ENCODE measurements at regions not wholly inside any gene's neighbourhood (a gene's known extent, or its start where the extent isn't known, plus 50 kb on each side); places are given as distances from the start of the nearest gene placed in this dataset.

DNA sequence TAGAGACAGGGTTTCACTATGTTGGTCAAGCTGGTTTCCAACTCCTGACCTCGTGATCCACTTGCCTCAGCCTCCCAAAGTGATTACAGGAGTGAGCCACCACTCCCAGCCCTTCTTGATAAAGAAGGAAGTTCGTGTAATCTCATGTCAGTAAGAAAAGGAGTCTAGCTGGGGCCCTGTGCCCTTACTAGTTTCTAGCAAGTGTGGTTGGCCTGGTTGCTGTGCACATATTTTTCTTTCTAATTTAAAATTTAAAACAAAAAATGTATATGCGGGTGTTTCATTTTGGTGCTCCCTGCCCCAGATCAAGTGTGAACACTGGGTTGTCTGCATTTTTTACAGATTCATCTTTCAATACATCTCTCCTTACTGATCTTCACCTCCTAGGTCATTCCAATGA is 770.8 kb upstream of the TENM4 start:
- TF ChIP-seq, protein P1, sequence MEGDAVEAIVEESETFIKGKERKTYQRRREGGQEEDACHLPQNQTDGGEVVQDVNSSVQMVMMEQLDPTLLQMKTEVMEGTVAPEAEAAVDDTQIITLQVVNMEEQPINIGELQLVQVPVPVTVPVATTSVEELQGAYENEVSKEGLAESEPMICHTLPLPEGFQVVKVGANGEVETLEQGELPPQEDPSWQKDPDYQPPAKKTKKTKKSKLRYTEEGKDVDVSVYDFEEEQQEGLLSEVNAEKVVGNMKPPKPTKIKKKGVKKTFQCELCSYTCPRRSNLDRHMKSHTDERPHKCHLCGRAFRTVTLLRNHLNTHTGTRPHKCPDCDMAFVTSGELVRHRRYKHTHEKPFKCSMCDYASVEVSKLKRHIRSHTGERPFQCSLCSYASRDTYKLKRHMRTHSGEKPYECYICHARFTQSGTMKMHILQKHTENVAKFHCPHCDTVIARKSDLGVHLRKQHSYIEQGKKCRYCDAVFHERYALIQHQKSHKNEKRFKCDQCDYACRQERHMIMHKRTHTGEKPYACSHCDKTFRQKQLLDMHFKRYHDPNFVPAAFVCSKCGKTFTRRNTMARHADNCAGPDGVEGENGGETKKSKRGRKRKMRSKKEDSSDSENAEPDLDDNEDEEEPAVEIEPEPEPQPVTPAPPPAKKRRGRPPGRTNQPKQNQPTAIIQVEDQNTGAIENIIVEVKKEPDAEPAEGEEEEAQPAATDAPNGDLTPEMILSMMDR (IDR thresholded peaks at IDR 0.05; ENCODE audit: low read depth, low read length, missing control alignments): no peak
- in situ Hi-C loops (cut with HindIII; ENCODE audit: low pct_ligation_motif_present, low sequenced_read_pairs): no loop called here
- Histone ChIP-seq H3K27me3 (replicated peaks) (no peaks in the 10 kb centered on the region), H3K4me3 (ENCODE audit: low read depth, low read length) (no peak overlapping the region), H3K27ac (no peak overlapping the region), H3K36me3 (replicated peaks) (no peaks in the 10 kb centered on the region)
- DNase-seq: no peak

DNA sequence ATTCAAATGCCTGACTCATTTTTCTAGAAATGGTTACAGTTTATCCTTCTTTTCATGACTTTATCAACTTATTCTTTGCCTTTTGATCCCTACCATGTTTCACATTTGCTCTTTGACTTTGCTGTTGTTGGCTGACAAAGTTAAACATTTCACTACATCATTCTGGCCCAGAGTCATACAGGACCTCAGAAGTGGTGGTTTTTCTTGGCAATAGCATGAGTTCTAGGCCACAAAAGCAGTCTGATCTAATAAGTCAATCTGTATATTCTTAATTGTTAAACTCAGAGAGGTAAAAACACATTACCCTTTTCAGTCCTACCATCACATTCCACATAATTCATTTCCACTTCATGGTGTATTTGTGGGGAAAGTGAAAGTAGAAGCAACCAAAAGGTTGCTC is 763.2 kb upstream of the TENM4 start:
- DNase-seq: no peak
- no peaks in the 10 kb centered on the region for H3K36me3 ChIP-seq (replicated peaks)
- H3K27me3 ChIP-seq (replicated peaks): no peaks in the 10 kb centered on the region
- no peak overlapping the region for H3K4me3 ChIP-seq (ENCODE audit: low read depth, low read length)
- TF ChIP-seq, protein P1 (IDR thresholded peaks at IDR 0.05; ENCODE audit: low read depth, low read length, missing control alignments): no peak
- no peak overlapping the region for H3K27ac ChIP-seq
- in situ Hi-C loops (cut with HindIII; ENCODE audit: low pct_ligation_motif_present, low sequenced_read_pairs): no loop called here

GRCh38 chr11:80196932-80197554 is 756.2 kb upstream of the TENM4 start:
- H3K4me3 ChIP-seq (ENCODE audit: low read depth, low read length): no peak overlapping the region
- no peak for DNase-seq
- in situ Hi-C loops (cut with HindIII; ENCODE audit: low pct_ligation_motif_present, low sequenced_read_pairs): no loop called here
- H3K27me3 ChIP-seq (replicated peaks): no peaks in the 10 kb centered on the region
- TF ChIP-seq, protein P1 (IDR thresholded peaks at IDR 0.05; ENCODE audit: low read depth, low read length, missing control alignments): no peak
- H3K27ac ChIP-seq: no peak overlapping the region
- no peaks in the 10 kb centered on the region for H3K36me3 ChIP-seq (replicated peaks)

- in situ Hi-C loops (cut with HindIII; ENCODE audit: low pct_ligation_motif_present, low sequenced_read_pairs): no loop called here
- H3K27me3 ChIP-seq (replicated peaks): no peaks in the 10 kb centered on the region
Measured at GRCh38 chr11:80196041-80196440, 755.2 kb upstream of the TENM4 start.

GRCh38 chr11:80194625-80195024 is 753.8 kb upstream of the TENM4 start:
- Histone ChIP-seq H3K27ac (no peak overlapping the region), H3K36me3 (replicated peaks) (no peaks in the 10 kb centered on the region), H3K4me3 (ENCODE audit: low read depth, low read length) (no peak overlapping the region), H3K27me3 (replicated peaks) (no peaks in the 10 kb centered on the region)
- no peak for DNase-seq
- in situ Hi-C loops (cut with HindIII; ENCODE audit: low pct_ligation_motif_present, low sequenced_read_pairs): no loop called here
- TF ChIP-seq, protein P1 (IDR thresholded peaks at IDR 0.05; ENCODE audit: low read depth, low read length, missing control alignments): no peak

More at GRCh38 chr11:80196041-80196440, 755.2 kb upstream of the TENM4 start:
- DNase-seq: no peak
- Histone ChIP-seq H3K4me3 (ENCODE audit: low read depth, low read length) (no peak overlapping the region), H3K27ac (no peak overlapping the region), H3K36me3 (replicated peaks) (no peaks in the 10 kb centered on the region)
- TF ChIP-seq, protein P1 (IDR thresholded peaks at IDR 0.05; ENCODE audit: low read depth, low read length, missing control alignments): no peak

GRCh38 chr11:80194016-80194415 is 753.2 kb upstream of the TENM4 start:
- Histone ChIP-seq H3K4me3 (ENCODE audit: low read depth, low read length) (no peak overlapping the region), H3K36me3 (replicated peaks) (no peaks in the 10 kb centered on the region), H3K27ac (no peak overlapping the region), H3K27me3 (replicated peaks) (no peaks in the 10 kb centered on the region)
- DNase-seq: no peak
- TF ChIP-seq, protein P1 (IDR thresholded peaks at IDR 0.05; ENCODE audit: low read depth, low read length, missing control alignments): no peak
- in situ Hi-C loops (cut with HindIII; ENCODE audit: low pct_ligation_motif_present, low sequenced_read_pairs): no loop called here

Data from brain microvascular endothelial cell (primary cell).